RWPE1 (cell line): ENCODE measurements at regions not wholly inside any gene's neighbourhood (a gene's known extent, or its start where the extent isn't known, plus 50 kb on each side); places are given as distances from the start of the nearest gene placed in this dataset.

Source experiments
- CTCF ChIA-PET: fragments of 350-600 bp; sonication (Branson Sonifier 250); formaldehyde crosslinking; extraction: SDS; loops from one replicate; lab custom pipeline; 2021; lab: Yijun Ruan, JAX
- POLR2A ChIA-PET: fragments of 400-600 bp; formaldehyde crosslinking; extraction: SDS; loops from one replicate; lab custom pipeline; 2020; ENCODE audit warnings: antibody characterized with exemption; ENCODE audit not compliant: low non-redundant PET; lab: Yijun Ruan, JAX
- DNase-seq: peaks from one replicate; pipeline ENCODE4 v3.0.0; 2012; ENCODE audit warnings: low spot score
- H3K27ac ChIP-seq: fragments of 450-650 bp; 2 replicates; pipeline ENCODE4 v1.5.1; 2017
- CTCF ChIP-seq: fragments of 450-650 bp; conservative IDR thresholded peaks from 2 replicates; pipeline ENCODE4 v1.5.1; 2017; ENCODE audit warnings: low read depth, mild to moderate bottlenecking

DNA sequence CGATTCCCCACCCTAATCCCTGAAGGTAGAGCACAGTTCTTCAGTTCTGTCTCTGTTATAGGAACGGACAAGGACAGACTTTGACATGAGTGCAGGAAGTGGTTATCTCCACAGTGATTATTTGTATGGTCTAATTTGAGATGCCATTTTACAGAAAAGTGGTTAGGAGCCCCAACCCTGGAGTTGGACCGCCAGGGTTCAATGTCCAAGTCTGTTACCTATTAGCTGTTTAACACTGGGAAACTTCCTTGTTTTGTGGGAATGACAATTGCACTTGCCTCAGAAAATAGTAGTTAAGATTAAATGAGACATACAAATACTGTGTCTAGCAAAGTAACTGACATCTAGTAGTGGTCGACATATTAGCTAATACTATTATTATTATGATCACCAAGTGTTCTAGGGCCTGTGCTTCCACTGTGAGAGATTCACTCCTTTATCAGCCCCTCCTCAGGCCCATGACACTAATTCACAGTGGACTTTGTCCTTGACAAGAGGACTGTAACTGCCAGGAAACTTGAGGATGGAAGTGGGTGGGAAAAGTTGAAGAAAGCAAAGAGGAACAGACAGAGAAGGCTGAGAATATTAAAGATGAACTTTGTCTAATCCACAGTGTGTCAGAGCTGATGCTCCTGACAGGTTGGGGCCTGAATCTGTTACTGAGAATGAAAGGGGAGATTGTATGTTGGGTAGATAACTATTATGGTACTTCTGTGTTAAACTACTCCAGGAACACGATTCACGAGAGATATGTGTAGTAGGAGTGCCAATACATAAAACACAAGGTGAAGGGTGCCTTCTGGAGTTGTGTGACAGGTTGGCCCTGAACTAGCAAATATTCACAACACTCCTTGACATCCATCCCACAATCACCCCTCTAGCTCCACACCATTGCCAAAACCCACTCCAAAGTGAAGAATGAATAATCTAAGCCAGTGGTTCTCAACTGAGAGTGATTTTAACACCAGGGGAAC is 66.4 kb downstream of the TAC1 start:
- CTCF ChIA-PET: interaction anchor here (0.7 kb wide), 1 partner anchor 26 kb away, joined by 3 read pairs; no protein-coding TSS in a partner anchor
- DNase-seq: no peak
- no peak for TF ChIP-seq CTCF
- H3K27ac ChIP-seq: no peak overlapping the region
- POLR2A ChIA-PET: no interaction called here

- H3K27ac ChIP-seq: no peak overlapping the region
- POLR2A ChIA-PET: no interaction called here
- no peak for TF ChIP-seq CTCF
- no peak for DNase-seq
- CTCF ChIA-PET: no interaction called here
These were observed 69.2 kb downstream of the TAC1 start for GRCh38 chr7:97801108-97801507.
